Liver (tissue), 8 donors: ENCODE measurements at regions not wholly inside any gene's neighbourhood (a gene's known extent, or its start where the extent isn't known, plus 50 kb on each side); places are given as distances from the start of the nearest gene placed in this dataset.

Experiments used
- DNase-seq: peaks from one replicate; pipeline ENCODE4 v3.0.0-alpha.2; 2017; ENCODE audit warnings: low spot score
- H3K27ac ChIP-seq, 2 donors: one replicate each; pipeline ENCODE4 v1.7.0; 2013; ENCODE audit warnings: inconsistent platforms in 2 of 2, low read length in 2 of 2, control low read depth in 1 of 2, low read depth in 1 of 2, mild to moderate bottlenecking in 1 of 2
- H3K27me3 ChIP-seq, 4 donors: one replicate each; pipeline versions ENCODE4 v1.6.1 to v1.7.0; 2013; ENCODE audit warnings: low read length in 3 of 4, inconsistent platforms in 1 of 4, mild to moderate bottlenecking in 1 of 4, moderate library complexity in 1 of 4; ENCODE audit not compliant: control insufficient read depth in 4 of 4, insufficient read depth in 4 of 4
- H3K36me3 ChIP-seq, 4 donors: one replicate each; pipeline versions ENCODE4 v1.6.1 to v1.7.0; 2013; ENCODE audit warnings: low read length in 3 of 4, mild to moderate bottlenecking in 3 of 4, low read depth in 1 of 4, moderate library complexity in 1 of 4; ENCODE audit not compliant: control insufficient read depth in 4 of 4, insufficient read depth in 3 of 4
- H3K4me1 ChIP-seq, 4 donors: one replicate each; pipeline versions ENCODE4 v1.6.1 to v1.7.0; 2013; ENCODE audit warnings: low read length in 3 of 4, mild to moderate bottlenecking in 3 of 4, moderate library complexity in 1 of 4; ENCODE audit not compliant: control insufficient read depth in 4 of 4, insufficient read depth in 4 of 4
- H3K4me3 ChIP-seq, 3 donors: one replicate each; pipeline versions ENCODE4 v1.6.1 to v1.7.0; 2013; ENCODE audit warnings: low read length in 3 of 3, control low read depth in 1 of 3, low read depth in 1 of 3, mild to moderate bottlenecking in 1 of 3
- H3K9ac ChIP-seq, 2 donors: one replicate each; pipeline ENCODE4 v1.7.0; 2013; ENCODE audit warnings: low read length in 2 of 2, mild to moderate bottlenecking in 2 of 2, moderate library complexity in 2 of 2, control low read depth in 1 of 2, low read depth in 1 of 2
- H3K9me3 ChIP-seq, 4 donors: one replicate each; pipeline versions ENCODE4 v1.6.1 to v1.7.0; 2013; ENCODE audit warnings: low read length in 3 of 4; ENCODE audit not compliant: control insufficient read depth in 4 of 4
- EGR1 ChIP-seq, 2 donors: IDR thresholded peaks; 2 replicates each; pipeline ENCODE4 v1.6.1; 2016 to 2018; ENCODE audit warnings: antibody characterized with exemption in 2 of 2, low read depth in 2 of 2
- FOXA1 ChIP-seq: IDR thresholded peaks from 2 replicates; pipeline ENCODE4 v1.6.1; 2016; ENCODE audit warnings: antibody characterized with exemption
- FOXA2 ChIP-seq: IDR thresholded peaks from 2 replicates; pipeline ENCODE4 v1.6.1; 2016; ENCODE audit warnings: antibody characterized with exemption
- GABPA ChIP-seq, 2 donors: IDR thresholded peaks in 1 of 2; conservative IDR thresholded peaks in 1 of 2; 2 replicates each; pipeline ENCODE4 v1.6.1; 2016; ENCODE audit warnings: antibody characterized with exemption in 2 of 2, mild to moderate bottlenecking in 1 of 2, moderate library complexity in 1 of 2
- HNF4A ChIP-seq, 2 donors: conservative IDR thresholded peaks; 2 replicates each; pipeline ENCODE4 v1.6.1; 2016; ENCODE audit warnings: antibody characterized with exemption in 2 of 2, mild to moderate bottlenecking in 2 of 2
- HNF4G ChIP-seq: IDR thresholded peaks from 2 replicates; pipeline ENCODE4 v1.6.1; 2016; ENCODE audit warnings: antibody characterized with exemption
- JUND ChIP-seq, 2 donors: IDR thresholded peaks; 2 replicates each; pipeline ENCODE4 v1.6.1; 2016; ENCODE audit warnings: antibody characterized with exemption in 2 of 2
- NR2F2 ChIP-seq: IDR thresholded peaks from 2 replicates; pipeline ENCODE4 v1.6.1; 2016; ENCODE audit warnings: antibody characterized with exemption
- RAD21 ChIP-seq, 2 donors: IDR thresholded peaks; 2 replicates each; pipeline ENCODE4 v1.6.1; 2016; ENCODE audit warnings: antibody characterized with exemption in 2 of 2, mild to moderate bottlenecking in 2 of 2
- RXRA ChIP-seq, 2 donors: IDR thresholded peaks; 2 replicates each; pipeline ENCODE4 v1.6.1; 2017 to 2018; ENCODE audit warnings: antibody characterized with exemption in 2 of 2, mild to moderate bottlenecking in 1 of 2
- SP1 ChIP-seq: IDR thresholded peaks from 2 replicates; pipeline ENCODE4 v1.6.1; 2018; ENCODE audit warnings: antibody characterized with exemption, mild to moderate bottlenecking
- TAF1 ChIP-seq: conservative IDR thresholded peaks from 2 replicates; pipeline ENCODE4 v1.6.1; 2016; ENCODE audit warnings: antibody characterized with exemption, mild to moderate bottlenecking
- YY1 ChIP-seq: IDR thresholded peaks from 2 replicates; pipeline ENCODE4 v1.6.1; 2016; ENCODE audit warnings: antibody characterized with exemption, mild to moderate bottlenecking
- WGBS: extraction: QIAGEN DNeasy Blood & Tissue Kit; methylation state at CpG from one replicate; pipeline ENCODE4 v1.1.7; 2013; 5-methylcytosine and 5-hydroxymethylcytosine counted together
- TF ChIP-seq, protein P1 (sequence below): fragments of 150-350 bp; IDR thresholded peaks from 2 replicates; pipeline ENCODE4 v1.5.1; 2017; ENCODE audit warnings: improper control_type of control experiment, low read depth, low read length; ENCODE audit not compliant: missing input control
- TF ChIP-seq, protein P2 (sequence below): IDR thresholded peaks from 2 replicates; pipeline ENCODE4 v1.6.1; 2016; ENCODE audit warnings: antibody characterized with exemption
- TF ChIP-seq, protein P3 (sequence below): IDR thresholded peaks from 2 replicates; pipeline ENCODE4 v1.6.1; 2016; ENCODE audit warnings: antibody characterized with exemption, mild to moderate bottlenecking
- TF ChIP-seq, protein P4 (sequence below): IDR thresholded peaks from 2 replicates; pipeline ENCODE4 v1.6.1; 2016; ENCODE audit warnings: antibody characterized with exemption
- TF ChIP-seq, protein P5 (sequence below): IDR thresholded peaks from 2 replicates; pipeline ENCODE4 v1.6.1; 2016; ENCODE audit warnings: antibody characterized with exemption
- donor health status: healthy.
- donor health status: healthy.
- donor health status: healthy.
- donor health status: healthy.
- donor health status: healthy.

DNA sequence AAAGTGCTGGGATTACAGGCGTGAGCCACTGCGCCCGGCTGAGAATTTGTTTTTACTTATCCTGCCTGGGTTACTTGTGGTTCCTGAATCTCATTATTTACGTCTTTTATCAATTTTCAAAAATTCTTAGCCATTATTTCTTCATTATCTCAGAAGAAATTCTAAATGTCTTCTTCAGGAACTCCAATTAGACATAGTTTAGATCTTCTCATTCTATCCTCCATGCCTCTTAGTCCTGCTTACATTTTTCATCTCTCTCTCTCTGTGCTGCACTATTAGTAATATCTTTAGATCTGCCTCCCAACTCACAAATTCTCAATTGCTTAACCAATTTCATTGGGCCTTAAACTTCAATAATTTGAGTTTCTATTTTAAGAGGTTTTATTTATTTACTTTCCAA, 124.4 kb upstream of the MRPS22 start:
- H3K9me3 ChIP-seq, result no peaks in the 10 kb centered on the region
- no peak for DNase-seq
- H3K4me3 ChIP-seq, result no peak overlapping the region
- H3K9ac ChIP-seq, result no peak overlapping the region
- 95% methylated on average over 4 of the region's 4 CpGs for WGBS
- no peak overlapping the region for H3K27ac ChIP-seq
- H3K36me3 ChIP-seq, result no peaks in the 10 kb centered on the region
- no peaks in the 10 kb centered on the region for H3K27me3 ChIP-seq
- no peaks in the 10 kb centered on the region for H3K4me1 ChIP-seq
- TF ChIP-seq, protein P1, sequence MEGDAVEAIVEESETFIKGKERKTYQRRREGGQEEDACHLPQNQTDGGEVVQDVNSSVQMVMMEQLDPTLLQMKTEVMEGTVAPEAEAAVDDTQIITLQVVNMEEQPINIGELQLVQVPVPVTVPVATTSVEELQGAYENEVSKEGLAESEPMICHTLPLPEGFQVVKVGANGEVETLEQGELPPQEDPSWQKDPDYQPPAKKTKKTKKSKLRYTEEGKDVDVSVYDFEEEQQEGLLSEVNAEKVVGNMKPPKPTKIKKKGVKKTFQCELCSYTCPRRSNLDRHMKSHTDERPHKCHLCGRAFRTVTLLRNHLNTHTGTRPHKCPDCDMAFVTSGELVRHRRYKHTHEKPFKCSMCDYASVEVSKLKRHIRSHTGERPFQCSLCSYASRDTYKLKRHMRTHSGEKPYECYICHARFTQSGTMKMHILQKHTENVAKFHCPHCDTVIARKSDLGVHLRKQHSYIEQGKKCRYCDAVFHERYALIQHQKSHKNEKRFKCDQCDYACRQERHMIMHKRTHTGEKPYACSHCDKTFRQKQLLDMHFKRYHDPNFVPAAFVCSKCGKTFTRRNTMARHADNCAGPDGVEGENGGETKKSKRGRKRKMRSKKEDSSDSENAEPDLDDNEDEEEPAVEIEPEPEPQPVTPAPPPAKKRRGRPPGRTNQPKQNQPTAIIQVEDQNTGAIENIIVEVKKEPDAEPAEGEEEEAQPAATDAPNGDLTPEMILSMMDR, result no peak
- TF ChIP-seq, protein P2, sequence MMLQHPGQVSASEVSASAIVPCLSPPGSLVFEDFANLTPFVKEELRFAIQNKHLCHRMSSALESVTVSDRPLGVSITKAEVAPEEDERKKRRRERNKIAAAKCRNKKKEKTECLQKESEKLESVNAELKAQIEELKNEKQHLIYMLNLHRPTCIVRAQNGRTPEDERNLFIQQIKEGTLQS, result no peak
- TF ChIP-seq TAF1, result no peak
- no peak for TF ChIP-seq FOXA1
- no peak for TF ChIP-seq YY1
- no peak for TF ChIP-seq RAD21 (IDR thresholded peaks at IDR 0.05)
- TF ChIP-seq, protein P3, sequence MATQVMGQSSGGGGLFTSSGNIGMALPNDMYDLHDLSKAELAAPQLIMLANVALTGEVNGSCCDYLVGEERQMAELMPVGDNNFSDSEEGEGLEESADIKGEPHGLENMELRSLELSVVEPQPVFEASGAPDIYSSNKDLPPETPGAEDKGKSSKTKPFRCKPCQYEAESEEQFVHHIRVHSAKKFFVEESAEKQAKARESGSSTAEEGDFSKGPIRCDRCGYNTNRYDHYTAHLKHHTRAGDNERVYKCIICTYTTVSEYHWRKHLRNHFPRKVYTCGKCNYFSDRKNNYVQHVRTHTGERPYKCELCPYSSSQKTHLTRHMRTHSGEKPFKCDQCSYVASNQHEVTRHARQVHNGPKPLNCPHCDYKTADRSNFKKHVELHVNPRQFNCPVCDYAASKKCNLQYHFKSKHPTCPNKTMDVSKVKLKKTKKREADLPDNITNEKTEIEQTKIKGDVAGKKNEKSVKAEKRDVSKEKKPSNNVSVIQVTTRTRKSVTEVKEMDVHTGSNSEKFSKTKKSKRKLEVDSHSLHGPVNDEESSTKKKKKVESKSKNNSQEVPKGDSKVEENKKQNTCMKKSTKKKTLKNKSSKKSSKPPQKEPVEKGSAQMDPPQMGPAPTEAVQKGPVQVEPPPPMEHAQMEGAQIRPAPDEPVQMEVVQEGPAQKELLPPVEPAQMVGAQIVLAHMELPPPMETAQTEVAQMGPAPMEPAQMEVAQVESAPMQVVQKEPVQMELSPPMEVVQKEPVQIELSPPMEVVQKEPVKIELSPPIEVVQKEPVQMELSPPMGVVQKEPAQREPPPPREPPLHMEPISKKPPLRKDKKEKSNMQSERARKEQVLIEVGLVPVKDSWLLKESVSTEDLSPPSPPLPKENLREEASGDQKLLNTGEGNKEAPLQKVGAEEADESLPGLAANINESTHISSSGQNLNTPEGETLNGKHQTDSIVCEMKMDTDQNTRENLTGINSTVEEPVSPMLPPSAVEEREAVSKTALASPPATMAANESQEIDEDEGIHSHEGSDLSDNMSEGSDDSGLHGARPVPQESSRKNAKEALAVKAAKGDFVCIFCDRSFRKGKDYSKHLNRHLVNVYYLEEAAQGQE, result no peak
- no peak for TF ChIP-seq NR2F2
- no peak for TF ChIP-seq HNF4G
- no peak for TF ChIP-seq GABPA (IDR thresholded peaks at IDR 0.05 in 1 of 2, conservative IDR thresholded peaks at IDR 0.05 in 1 of 2)
- no peak for TF ChIP-seq EGR1 (IDR thresholded peaks at IDR 0.05; ENCODE audit: low read depth in 2 of 2)
- TF ChIP-seq JUND (IDR thresholded peaks at IDR 0.05), result no peak
- no peak for TF ChIP-seq SP1
- TF ChIP-seq, protein P4, sequence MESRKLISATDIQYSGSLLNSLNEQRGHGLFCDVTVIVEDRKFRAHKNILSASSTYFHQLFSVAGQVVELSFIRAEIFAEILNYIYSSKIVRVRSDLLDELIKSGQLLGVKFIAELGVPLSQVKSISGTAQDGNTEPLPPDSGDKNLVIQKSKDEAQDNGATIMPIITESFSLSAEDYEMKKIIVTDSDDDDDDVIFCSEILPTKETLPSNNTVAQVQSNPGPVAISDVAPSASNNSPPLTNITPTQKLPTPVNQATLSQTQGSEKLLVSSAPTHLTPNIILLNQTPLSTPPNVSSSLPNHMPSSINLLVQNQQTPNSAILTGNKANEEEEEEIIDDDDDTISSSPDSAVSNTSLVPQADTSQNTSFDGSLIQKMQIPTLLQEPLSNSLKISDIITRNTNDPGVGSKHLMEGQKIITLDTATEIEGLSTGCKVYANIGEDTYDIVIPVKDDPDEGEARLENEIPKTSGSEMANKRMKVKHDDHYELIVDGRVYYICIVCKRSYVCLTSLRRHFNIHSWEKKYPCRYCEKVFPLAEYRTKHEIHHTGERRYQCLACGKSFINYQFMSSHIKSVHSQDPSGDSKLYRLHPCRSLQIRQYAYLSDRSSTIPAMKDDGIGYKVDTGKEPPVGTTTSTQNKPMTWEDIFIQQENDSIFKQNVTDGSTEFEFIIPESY, result no peak
- TF ChIP-seq, protein P5, sequence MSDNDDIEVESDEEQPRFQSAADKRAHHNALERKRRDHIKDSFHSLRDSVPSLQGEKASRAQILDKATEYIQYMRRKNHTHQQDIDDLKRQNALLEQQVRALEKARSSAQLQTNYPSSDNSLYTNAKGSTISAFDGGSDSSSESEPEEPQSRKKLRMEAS, result no peak
- no peak for TF ChIP-seq RXRA (IDR thresholded peaks at IDR 0.05)

DNA sequence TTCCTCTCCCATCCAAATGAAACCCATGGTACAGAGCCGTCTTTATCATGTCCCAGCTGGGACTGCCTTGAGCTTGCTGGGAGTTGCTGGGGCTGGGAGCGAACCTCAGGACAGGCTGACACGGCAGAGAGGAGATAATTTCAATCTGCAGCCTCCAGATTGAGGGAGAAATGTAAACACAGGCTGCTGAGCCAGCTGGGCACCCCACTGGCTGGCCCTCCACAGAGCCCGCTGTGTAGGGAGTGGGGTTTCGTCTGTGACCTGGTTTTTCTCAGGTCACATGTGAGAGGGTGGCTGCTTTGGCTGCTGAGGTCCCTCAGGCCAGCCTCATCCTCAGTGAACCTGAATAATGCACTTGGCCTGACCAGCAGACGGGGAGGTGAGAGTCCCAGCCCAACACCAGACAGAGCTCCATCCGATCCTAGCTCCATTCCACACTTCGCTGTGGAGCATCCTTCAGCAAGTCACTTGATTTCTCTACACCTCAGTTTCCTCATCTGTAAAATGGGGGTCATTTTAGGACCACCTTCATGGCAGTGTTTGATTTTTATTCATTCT, 121.6 kb upstream of the MRPS22 start:
- no peak for DNase-seq
- Histone ChIP-seq H3K36me3 (no peaks in the 10 kb centered on the region), H3K4me1 (peaks cover 3 to 11% (median 8%) of the 10 kb centered on the region in 4 donors), H3K4me3 (no peak overlapping the region), H3K9ac (no peak overlapping the region), H3K27ac (no peak overlapping the region), H3K27me3 (no peaks in the 10 kb centered on the region), H3K9me3 (no peaks in the 10 kb centered on the region)
- WGBS, result 77% methylated on average over 8 of the region's 8 CpGs
- no peak for TF ChIP-seq TAF1
- no peak for TF ChIP-seq RAD21 (IDR thresholded peaks at IDR 0.05)
- no peak for TF ChIP-seq RXRA (IDR thresholded peaks at IDR 0.05)
- TF ChIP-seq FOXA2, result no peak
- TF ChIP-seq, protein P2, result no peak
- no peak for TF ChIP-seq GABPA (IDR thresholded peaks at IDR 0.05 in 1 of 2, conservative IDR thresholded peaks at IDR 0.05 in 1 of 2)
- no peak for TF ChIP-seq JUND (IDR thresholded peaks at IDR 0.05)
- TF ChIP-seq, protein P3, result no peak
- TF ChIP-seq HNF4A (conservative IDR thresholded peaks at IDR 0.05), result no peak
- TF ChIP-seq, protein P5, result no peak
- TF ChIP-seq YY1, result no peak
